NB4 (cell line): ENCODE measurements at regions not wholly inside any gene's neighbourhood (a gene's known extent, or its start where the extent isn't known, plus 50 kb on each side); places are given as distances from the start of the nearest gene placed in this dataset.

Experiments used
- CTCF ChIP-seq: IDR thresholded peaks from one replicate; pipeline ENCODE4 v1.5.1; 2012; ENCODE audit warnings: low read depth, low read length
- POLR2A ChIP-seq: IDR thresholded peaks from 2 replicates; pipeline ENCODE4 v1.6.1; 2011; ENCODE audit warnings: mild to moderate bottlenecking; ENCODE audit not compliant: insufficient read length; ENCODE audit errors: extremely low read depth

- TF ChIP-seq CTCF (no peak), POLR2A (no peak)
Measured at GRCh38 chrX:1027680-1028079, 184.8 kb downstream of the CRLF2 start.
